ENCODE measurements at regions not wholly inside any gene's neighbourhood (a gene's known extent, or its start where the extent isn't known, plus 50 kb on each side); places are given as distances from the start of the nearest gene placed in this dataset.
A peak's percentile ranks its signal among the peaks of the same experiment; 100 is the strongest.

DNA sequence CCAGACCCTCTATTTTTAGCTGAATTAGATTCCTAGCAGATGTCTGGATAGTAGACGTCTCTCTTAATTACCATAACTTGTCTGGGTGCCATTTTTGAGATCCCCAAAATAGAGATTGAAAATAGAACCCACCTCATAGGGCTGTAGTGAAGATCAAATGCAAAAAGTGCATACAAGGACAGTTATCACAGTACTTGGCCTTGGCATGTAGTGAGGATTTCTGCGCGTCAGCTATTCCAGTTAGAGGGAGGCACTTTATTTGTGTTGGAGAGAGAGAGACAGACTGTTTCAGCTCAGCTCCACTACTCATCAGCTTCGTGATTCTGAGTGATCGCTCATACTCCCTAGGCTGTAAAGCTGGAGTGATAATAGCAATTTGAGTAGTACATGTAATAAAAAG lies 59.6 kb upstream of the CDH13 start:
- DNase-seq, result no peak

DNA sequence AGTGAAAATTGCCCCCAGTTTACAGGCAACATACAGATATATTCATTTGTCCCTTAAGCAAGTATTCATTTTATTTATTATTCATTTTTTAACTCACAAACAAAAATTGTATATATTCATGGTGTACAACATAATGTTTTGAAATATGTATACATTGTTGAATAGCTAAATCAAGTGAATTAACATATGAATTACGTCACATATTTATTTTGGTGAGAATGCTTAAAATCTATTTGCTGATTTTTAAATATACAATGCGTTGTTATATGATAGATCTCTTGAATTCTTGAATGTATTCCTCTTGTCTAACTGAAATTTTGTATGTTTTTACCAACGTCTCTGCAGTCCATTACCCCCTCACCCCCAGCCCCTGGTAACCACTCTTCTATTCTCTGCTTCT lies 63.4 kb upstream of the CDH13 start:
- no peak for DNase-seq

DNA sequence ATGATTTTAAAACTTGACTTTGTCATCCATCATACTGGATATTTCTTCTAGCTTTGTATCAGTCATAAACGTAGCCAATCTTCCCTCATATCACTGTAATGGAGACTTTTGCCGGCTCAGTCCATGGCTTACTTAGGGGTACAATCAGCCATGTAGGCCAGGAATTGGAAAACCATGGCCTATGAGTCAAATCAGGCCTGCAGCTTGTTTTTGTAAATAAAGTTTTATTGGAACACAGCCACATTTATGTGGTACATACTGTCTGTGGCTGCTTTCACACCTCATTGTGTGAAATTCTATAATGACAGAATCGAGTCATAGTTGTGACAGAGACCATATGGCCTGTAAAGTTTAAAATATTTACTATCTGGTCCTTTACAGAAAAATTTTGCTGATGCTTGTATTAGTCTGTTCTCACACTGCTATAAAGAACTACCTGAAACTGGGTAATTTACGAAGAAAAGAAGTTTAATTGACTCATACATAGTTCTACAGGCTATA lies 64.5 kb upstream of the CDH13 start:
- DNase-seq, result no peak

DNA sequence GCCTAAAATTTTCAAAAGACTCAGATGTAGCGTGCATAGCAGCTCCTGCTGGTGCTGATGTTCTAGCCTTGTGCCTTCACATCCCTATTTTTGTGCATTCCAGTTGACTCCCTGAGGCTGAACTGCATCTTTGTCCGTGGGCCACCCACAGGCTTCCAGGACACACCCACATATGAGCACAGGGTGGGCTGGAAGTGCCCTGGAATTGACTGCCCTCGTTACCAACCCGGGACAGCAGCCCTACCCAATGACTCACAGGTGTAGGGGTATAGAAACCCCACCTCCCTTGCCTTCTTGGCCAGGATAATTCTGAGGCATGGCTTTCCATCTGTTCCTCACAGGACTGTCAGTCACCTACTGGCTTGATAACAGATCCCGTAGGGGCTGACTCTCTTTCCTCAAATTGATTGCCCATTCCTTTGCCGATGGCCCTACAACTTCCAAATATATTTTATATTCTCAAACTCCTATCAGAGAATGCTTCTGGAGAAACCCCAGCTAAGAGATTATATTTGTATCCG lies 65.9 kb upstream of the CDH13 start:
- no peak for DNase-seq

DNA sequence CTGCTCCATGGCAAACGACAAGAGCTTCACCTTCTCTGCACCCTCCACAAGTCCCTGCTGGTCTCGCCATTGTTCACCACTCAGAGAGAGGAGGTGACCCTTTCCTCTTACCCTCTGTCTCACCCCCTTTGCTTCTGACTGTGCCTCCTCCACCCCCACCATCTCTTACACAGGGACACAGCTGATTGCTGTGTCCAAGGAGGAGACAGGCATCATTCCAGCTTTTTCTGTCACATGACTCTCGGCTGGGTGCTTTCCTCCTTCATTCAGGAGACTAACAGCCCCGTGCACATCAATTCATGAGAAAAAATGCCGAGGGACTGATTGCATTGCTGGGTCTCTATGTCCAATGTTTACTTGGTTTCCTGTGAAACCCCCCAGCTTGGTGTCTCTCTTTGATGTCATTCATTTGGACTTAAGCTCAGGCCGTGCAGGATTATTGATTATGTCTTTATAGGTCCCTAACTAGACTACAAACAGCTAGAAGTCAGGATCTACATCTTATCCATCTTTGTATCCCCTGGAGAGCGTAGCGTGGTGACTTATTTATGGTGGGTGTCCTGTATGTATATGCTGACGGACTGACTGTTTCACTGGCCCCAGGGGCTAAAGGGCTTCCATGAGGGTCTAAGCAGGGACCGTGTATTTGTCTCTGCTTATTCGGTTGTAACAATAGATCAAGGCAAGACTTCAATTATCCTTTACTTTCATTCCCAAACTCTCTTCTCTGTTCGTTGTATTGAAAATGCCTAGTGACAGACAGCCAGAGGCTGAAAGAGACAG lies 82.2 kb upstream of the CDH13 start:
- DNase-seq, result peak; percentile 58

DNA sequence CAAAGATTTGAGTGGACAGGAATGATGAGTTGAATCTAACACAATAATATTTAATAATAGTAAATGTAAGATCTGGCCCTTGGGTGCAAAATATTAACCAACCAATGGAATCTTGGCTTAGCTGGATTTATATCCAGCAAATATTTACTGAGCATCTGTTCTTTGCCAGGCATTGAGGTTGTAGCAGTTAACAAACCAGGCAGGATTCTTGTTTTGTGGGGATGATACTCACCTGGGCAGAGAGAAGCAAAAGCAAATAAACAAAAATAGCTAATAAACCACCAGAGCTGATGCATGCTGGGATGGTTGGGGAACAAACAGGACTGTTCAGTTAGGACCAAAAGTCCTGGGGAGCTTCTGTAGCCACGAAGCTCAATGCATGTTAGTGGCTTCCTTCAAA lies 84.1 kb upstream of the CDH13 start:
- DNase-seq, result no peak

DNA sequence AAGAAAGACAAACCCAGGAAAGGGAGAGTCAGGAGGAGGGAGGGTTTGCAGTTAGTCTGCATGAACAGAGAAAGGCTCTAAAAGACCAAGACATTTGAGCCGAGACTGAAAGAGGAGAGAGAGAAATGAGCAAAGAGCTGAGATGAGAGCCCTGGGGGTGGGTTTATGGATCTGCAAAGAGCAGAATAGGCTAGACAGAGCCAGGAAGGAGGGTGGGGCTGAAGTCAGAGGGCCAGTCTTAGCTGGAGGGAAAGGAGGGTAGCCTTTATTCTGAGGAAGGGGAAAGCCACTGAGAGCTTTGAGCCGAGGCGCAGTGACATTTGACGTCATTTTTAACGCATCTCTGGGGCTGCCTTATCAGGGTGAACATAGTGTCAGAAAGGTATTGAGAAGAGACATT lies 85.7 kb upstream of the CDH13 start:
- no peak for DNase-seq

DNA sequence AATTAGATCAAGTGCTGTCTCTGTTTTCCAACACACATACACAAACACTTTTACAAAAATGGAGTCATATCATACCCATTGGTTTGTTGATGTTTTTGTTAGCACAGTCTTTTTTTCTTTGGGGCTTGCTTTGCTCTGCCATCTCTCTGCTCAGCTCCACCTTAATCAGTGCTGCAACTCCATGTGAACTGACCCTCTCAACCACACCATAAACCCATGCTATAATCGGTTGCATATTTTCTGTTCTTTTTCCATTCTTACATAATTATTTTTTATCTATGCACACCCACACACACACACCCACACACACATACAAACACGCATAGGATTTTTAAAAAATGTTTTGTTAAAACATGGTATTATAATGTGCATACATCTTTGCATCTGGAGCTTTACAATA lies 91.0 kb upstream of the CDH13 start:
- DNase-seq, result no peak

DNA sequence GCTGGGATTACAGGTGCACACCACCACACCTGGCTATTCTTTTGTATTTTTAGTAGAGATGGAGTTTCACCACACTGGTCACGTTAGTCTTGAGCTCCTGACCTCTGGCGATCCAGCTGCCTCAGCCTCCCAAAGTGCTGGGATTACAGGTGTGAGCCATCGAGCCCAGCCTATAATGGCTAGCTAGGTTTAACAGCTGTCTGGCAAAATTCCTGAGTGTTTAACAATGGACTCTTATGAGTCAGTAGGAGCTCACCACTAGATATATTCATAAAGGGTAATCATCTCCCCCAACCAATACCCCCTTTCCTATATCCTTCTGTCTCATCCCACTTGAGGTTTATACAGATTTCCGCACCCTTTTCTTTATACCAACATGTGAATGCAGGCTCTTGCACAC lies 91.5 kb upstream of the CDH13 start:
- DNase-seq, result no peak

DNA sequence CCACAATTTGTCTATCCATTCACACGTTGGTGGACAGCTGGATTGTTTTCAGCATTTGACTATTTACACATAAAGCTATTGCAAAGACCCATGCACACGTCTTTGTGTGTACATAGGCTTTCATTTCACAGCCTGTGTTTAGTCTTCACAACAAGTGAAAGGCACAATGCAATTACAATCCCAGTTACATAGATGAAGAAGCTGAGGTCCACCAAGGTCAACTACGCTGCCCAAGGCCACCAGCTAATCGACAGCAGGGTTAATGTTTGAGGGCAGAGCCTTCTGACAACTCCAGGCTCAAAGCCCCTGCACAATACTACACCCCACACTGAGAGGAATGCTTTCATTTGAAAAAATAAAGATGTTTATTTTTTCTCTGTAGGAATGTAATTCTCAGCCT lies 93.6 kb upstream of the CDH13 start:
- DNase-seq, result no peak

DNA sequence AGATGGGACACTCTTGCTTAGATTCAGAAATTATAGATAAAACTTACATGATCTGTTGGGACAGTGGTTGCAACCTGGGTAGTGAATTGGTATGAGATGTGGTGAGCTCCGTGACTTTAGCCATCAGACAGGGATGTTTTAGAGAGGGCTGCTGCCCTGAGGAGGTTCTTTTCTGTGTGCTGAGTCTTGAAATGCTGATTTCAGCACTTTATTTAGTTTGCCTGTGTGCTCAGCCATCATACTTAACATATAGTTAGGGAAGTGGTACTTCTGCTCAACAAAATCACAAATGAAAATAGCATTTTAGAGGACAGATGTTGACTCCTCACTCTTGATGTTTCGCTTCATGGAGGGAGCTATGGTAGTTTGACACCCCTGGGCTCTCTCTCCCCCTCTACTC lies 95.9 kb upstream of the CDH13 start:
- no peak for DNase-seq

DNA sequence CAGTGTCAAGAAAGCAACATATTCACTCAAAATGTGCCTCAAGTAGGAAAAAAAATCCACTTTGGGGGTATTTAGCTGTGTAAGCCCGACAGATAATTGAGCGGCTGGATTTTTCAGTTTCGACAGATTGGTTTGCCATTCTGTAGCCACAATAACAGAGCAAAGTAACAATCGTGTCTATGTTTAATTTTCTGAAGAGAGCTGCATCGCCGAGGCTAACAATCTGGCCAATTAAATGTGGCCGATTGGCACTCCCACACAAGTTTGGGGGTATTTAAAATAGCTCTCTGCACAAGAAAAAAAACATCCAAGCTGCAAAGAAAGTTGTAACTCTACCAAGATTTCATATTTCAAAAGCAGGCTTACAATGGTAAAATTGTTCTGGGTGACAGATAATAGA lies 99.7 kb upstream of the CDH13 start:
- DNase-seq, result no peak

DNA sequence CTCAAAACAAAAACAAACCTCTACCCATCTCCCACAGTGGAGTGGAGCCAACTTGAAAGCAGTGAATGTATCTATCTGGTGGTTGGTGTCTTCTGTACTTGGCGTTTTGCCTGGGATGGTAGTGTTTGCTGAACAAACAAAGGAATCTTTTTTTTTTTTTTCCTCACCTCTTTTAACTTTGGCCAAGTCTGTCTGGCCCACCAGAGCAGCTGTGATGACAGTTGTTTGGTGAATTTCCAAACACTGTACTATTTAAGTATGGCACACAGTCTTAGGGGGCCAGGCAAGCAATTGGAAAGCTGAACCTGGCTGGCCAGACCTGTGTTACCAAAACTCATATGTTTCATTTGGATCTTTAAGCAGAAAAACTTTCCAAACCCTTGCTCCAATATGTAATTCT lies 101.8 kb upstream of the CDH13 start:
- no peak for DNase-seq

DNA sequence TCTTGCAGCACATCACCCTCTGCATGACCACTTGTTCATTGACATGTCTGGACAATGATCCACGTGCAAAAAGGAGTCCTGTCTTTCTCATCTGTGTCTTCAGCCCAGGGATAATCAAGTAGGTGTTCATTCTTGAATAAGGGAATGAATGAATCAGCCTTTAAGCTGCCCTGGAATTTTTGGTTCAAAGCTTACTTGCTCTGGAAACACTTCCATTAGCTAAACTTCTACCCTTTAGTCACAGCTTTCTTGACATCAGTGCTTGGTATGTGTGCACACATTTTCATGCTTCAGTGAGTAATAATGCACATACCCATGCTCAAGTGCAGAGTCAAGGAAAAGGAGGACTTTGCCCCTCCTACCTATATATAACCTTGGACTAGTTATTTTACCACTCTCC lies 103.0 kb upstream of the CDH13 start:
- no peak for DNase-seq

DNA sequence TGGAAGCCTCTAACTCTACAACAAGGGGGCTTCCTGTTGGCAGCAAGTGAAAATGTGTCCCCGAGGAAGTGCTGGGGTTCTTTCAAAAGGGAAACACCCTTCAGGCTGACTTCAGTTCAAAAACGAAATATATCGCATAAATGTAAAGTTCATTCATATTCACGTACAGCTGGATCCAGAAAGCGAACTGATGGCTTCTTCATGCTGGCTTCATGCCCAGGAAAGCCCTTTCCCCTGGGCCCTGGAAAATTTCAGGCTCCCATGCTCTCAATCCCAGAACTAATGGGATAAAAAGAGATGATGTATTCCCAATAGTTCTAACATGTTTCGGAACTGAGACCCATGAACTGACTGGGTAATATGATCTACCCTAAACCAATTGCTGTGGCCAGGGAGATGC lies 104.7 kb upstream of the CDH13 start:
- DNase-seq, result no peak

DNA sequence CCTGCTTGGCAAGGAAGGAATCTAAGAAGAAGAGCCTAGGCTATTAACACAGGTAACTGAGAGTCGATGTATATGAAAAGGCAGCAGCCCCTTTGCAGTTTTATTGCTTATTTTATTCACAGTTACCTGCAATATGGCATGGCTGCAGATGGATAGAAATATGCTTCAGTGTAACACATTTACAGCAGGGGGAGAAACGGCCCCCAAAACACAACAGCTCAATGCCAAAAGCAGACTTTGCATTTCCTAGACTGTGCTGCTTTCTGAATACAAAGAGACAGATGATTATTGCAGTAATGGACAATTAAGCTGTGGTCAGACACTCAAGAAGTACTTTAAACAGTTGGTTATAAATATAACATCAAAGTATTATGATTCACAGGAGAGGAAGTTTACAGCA lies 108.0 kb upstream of the CDH13 start:
- no peak for DNase-seq

DNA sequence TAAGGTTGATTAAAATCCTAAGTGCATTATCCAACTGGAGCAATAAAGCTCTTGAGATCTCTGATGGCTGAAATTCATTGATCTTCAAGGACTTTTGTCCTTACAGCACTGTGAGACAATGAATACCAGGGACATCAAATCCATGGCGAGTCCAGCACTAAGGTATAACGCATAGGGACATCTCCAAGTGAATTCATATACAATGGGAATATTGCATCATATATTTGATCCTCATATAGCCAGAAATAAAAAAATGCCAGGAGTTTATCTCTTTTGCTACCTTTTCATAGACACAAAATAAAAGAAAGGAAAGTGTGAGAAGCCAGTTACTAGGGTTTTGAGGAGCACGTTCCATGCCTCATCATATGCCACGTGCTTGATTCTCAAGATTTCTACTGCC lies 112.5 kb upstream of the CDH13 start:
- no peak for DNase-seq

DNA sequence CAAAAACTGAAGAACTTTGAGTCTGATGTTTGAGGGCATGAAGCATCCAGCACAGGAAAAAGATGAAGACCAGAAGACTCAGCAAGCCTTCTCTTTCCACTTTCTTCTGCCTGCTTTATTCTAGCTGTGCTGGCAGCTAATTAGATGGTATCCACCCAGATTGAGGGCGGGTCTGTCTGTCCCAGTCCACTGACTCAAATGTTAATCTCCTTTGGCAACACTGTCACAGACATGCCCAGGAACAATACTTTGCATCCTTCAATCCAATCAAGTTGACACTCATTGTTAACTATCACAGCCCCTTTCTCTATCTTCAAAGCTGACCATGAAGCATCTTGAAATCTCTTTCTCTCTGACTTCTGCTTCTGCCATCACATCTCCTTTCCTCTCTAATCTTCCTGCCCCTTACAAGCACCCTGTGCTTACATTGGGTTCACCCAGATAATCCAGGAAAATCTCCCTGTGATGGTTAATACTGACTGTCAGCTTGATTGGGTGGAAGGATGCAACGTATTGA lies 115.9 kb upstream of the CDH13 start:
- DNase-seq, result peak; percentile 59

DNA sequence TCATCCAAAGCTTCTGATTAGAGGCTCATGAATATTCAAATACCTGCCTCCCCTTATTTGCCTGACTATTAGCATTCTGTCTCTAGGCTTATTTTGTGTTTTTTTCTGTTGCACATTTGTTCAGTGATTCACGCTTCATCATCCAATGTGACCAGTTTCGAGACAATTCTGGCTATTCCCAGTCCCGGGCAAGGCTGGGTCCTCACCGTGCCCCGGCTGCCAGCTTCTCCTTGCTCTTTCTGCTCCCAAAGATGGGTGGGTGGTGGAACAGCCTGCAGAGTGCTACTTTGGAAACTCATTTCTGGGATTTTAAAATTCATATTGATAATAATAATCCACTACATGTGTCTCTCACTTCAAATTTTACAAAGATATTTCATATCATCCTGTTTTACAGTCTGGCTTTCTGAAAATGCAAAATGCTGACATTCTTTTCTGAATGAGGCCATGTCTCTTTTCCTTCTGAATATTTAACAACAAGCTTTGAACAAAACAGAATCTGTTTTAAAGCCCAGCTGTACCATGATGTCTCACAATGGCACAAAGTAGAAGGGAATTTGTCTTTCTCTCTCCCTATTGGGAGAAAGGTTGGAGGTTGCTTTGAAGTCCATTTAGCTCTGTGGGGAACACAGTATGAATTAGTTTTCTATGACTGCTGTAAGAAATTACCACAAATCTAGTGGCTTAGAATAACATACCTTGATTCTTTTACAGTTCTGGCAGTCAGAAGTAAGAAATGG lies 116.9 kb upstream of the CDH13 start:
- DNase-seq, result no peak

DNA sequence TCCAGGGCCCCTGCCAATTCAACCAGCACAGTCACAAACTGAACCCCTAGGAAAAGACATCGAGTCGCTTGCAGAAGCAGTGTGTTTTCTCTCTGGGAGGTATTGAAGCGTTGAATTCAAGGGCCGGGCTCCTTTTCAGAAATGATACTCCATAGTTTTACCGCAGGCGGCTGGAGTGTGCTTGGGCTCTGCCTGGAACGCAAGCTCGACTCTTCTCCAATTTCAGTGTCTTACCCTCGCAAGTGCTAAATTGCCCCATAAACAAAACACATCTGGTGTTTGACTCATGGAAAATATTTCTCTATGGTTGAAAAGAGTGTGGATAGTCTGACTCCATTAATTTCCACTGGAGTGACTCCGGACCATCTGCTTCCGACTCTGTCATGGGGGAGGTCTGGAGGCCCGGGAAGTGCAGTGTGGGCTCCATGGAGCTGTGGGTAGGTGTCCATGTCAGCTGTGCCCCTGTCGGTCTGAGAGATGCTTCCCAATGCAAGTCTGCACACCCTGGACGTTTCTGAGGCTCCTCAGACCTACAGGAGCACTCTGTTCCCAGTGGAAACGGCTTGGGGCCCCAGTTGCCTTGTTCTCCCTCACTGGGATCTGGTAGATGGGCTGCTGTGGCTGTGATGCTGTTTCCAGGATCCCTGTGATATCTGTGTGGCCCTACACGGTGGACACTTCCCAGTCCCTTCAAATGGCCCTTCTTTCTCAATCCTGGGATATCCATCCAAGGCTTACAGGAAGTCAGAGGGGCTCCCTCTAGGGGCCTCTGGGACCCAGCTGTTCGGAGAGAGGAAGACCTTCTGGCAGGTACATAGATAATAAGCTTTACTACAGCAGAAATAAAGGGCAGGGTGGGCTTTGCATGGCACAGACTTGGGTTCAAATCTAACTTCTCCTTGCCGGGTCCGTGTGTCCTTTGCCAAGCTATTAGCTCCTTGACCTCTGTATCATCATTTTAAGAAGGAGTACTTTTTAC lies 119.8 kb upstream of the CDH13 start:
- peak; percentile 20 for DNase-seq

DNA sequence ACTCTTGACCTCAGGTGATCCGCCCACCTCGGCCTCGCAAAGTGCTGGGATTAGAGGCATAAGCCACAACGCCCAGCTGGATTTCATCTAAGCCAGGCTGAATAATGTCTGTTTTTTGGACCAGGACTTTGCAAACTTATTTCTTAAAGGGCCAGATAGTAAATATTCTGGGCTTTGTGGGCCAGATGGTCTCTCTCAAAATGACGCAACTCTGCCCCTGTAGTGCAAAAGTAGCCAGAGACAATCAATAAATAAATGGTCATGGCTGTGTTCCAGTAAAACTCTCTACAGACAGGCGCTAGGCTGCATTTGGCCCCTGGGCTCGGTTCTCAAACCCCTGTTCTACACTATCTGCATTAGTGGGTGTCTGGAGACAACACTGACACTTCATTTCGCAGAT lies 121.9 kb upstream of the CDH13 start:
- DNase-seq, result no peak

DNA sequence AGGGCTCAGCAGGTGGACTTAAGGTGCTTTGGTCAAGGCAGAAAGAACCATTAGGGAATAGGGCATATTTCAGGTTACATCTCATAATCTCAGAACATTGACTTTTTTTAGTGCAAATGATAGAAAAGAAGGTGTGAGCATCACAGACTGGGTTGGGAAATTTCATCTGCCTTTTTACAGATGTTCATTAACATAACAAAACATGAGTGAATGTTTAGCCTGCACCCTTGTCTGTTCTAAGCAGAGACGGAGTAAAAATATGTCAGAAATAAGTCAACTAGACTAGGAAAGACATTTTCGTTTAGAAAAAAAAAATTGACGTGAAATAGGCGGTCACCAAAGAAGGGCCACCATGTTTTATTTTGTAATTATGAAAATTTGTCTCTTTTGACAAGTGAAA lies 127.5 kb upstream of the CDH13 start:
- DNase-seq, result no peak

DNA sequence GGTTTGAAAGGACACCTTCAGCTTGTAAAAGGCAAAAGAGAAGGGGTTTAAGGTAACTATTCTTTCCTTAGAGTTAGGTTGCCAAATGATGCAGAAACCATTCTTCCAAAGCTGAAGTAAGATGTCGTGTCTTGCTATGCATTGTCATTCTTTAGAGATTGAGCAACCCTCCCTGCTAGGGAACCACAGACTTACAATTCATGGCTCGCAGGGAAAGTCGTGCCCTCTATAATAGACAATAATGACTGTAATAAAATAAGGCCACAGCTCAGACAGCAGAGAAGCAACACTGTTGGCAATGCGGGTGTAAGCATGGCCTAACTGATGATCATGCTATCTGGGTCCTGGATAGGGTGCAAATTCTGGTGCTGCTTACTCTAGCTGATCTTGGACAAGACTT lies 129.6 kb upstream of the CDH13 start:
- DNase-seq, result no peak
